ENCODE measurements at regions not wholly inside any gene's neighbourhood (a gene's known extent, or its start where the extent isn't known, plus 50 kb on each side); places are given as distances from the start of the nearest gene placed in this dataset.

- TF ChIP-seq, protein P1, sequence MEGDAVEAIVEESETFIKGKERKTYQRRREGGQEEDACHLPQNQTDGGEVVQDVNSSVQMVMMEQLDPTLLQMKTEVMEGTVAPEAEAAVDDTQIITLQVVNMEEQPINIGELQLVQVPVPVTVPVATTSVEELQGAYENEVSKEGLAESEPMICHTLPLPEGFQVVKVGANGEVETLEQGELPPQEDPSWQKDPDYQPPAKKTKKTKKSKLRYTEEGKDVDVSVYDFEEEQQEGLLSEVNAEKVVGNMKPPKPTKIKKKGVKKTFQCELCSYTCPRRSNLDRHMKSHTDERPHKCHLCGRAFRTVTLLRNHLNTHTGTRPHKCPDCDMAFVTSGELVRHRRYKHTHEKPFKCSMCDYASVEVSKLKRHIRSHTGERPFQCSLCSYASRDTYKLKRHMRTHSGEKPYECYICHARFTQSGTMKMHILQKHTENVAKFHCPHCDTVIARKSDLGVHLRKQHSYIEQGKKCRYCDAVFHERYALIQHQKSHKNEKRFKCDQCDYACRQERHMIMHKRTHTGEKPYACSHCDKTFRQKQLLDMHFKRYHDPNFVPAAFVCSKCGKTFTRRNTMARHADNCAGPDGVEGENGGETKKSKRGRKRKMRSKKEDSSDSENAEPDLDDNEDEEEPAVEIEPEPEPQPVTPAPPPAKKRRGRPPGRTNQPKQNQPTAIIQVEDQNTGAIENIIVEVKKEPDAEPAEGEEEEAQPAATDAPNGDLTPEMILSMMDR (IDR thresholded peaks at IDR 0.05; ENCODE audit: insufficient read depth, low read length, missing control alignments), result no peak
- no peak for DNase-seq (ENCODE audit: low read depth, low spot score)
- ChIA-PET POLR2A (no interaction called here), CTCF (interaction anchor here (0.6 to 0.8 kb wide), 2 partner anchors 182 to 257 kb away, joined by 3 read pairs; no protein-coding TSS in a partner anchor)
- H3K4me3 ChIP-seq (ENCODE audit: low read depth, low read length), result no peak overlapping the region
These were observed 283.9 kb upstream of the TNC start for GRCh38 chr9:115401756-115402327.

DNA sequence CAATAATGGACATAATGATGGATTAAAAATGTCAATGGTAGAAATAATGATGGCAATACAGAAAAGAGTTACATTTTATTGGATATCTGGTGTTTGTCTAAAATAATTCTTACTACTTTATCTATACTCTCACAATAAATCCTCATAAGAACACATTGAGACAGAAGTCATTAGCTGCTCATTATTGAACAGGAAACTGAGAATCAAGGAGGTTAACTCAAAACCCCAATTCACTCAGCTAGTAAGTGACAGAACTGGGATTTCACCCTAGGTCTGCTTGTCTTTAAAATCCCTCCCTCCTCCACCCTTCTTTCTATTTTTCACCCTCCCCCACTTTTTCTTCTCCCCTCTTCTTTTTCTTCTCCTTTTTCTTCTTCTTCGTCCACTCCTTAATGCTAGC, 285.8 kb upstream of the TNC start:
- ChIA-PET CTCF (no interaction called here), POLR2A (no interaction called here)
- TF ChIP-seq, protein P1 (IDR thresholded peaks at IDR 0.05; ENCODE audit: insufficient read depth, low read length, missing control alignments), result no peak
- no peak for DNase-seq (ENCODE audit: low read depth, low spot score)
- H3K4me3 ChIP-seq (ENCODE audit: low read depth, low read length), result no peak overlapping the region

DNA sequence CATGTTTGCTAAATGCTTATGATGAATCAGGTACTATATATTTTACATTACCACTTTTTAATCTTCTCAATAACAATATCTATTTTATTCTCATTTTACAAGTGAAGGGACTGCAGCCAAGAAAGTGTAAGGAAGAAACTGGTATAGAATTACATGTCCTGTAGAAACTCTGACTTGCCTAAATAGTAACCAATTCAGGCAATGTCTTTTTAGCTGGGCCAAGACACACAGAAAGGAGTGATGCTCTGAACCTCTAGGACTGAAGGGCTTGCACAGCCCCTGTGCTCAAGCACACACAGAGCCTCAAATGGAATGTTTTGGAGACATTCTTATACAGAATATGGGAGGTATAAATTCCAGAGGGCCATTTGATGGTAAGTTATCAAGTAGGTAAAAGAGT, 286.4 kb upstream of the TNC start:
- CTCF ChIA-PET, result interaction anchor here (0.7 kb wide), 1 partner anchor 33 kb away, joined by 3 read pairs; no protein-coding TSS in a partner anchor
- no peak overlapping the region for H3K4me3 ChIP-seq (ENCODE audit: low read depth, low read length)
- DNase-seq (ENCODE audit: low read depth, low spot score), result no peak
- POLR2A ChIA-PET, result no interaction called here
- TF ChIP-seq, protein P1 (IDR thresholded peaks at IDR 0.05; ENCODE audit: insufficient read depth, low read length, missing control alignments), result no peak

DNA sequence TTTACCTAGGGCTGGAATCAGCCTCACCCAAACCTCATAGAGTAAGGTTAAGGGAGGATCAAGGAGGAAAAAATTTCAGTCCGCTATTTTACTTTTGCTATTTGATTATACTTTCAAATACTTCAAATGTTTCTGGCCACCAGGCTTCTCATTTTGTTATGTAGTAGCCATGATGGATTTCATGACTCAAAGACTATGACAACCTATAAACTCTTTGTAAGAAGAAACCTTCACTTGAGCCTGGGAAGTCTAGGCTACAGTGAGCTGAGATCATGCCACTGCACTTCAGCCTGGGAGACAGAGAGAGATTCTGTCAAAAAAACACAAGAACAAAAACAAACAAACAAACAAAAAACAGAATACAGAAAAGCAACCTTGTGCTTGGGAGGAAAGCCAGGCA, 293.6 kb upstream of the TNC start:
- DNase-seq (ENCODE audit: low read depth, low spot score), result no peak
- ChIA-PET CTCF (no interaction called here), POLR2A (interaction anchor here (0.9 kb wide), 1 partner anchor 38 kb away, joined by 3 read pairs; no protein-coding TSS in a partner anchor)
- TF ChIP-seq, protein P1 (IDR thresholded peaks at IDR 0.05; ENCODE audit: insufficient read depth, low read length, missing control alignments), result no peak
- no peak overlapping the region for H3K4me3 ChIP-seq (ENCODE audit: low read depth, low read length)

- no peak overlapping the region for H3K4me3 ChIP-seq (ENCODE audit: low read depth, low read length)
- DNase-seq (ENCODE audit: low read depth, low spot score), result peak; percentile 77
- ChIA-PET CTCF (no interaction called here), POLR2A (interaction anchor here (0.9 kb wide), 1 partner anchor 39 kb away, joined by 3 read pairs; no protein-coding TSS in a partner anchor)
- TF ChIP-seq, protein P1 (IDR thresholded peaks at IDR 0.05; ENCODE audit: insufficient read depth, low read length, missing control alignments), result no peak
These were observed 294.1 kb upstream of the TNC start for GRCh38 chr9:115411993-115412452.

- DNase-seq (ENCODE audit: low read depth, low spot score), result no peak
- CTCF ChIA-PET, result no interaction called here
- H3K4me3 ChIP-seq (ENCODE audit: low read depth, low read length), result no peak overlapping the region
- TF ChIP-seq, protein P1 (IDR thresholded peaks at IDR 0.05; ENCODE audit: insufficient read depth, low read length, missing control alignments), result no peak
- POLR2A ChIA-PET, result interaction anchor here (0.9 kb wide), 1 partner anchor 39 kb away, joined by 3 read pairs; no protein-coding TSS in a partner anchor
These were observed 294.7 kb upstream of the TNC start for GRCh38 chr9:115412656-115413055.
